ENCODE measurements at regions not wholly inside any gene's neighbourhood (a gene's known extent, or its start where the extent isn't known, plus 50 kb on each side); places are given as distances from the start of the nearest gene placed in this dataset.

GRCh38 chr4:151558496-151559113, 149.6 kb downstream of the FHIP1A start:
- Histone ChIP-seq H3K36me3 (ENCODE audit: control insufficient read depth, insufficient read depth, low read length) (no peaks in the 10 kb centered on the region), H2BK5ac (ENCODE audit: low read length) (no peak overlapping the region), H3K4me1 (ENCODE audit: control insufficient read depth, low read depth, low read length) (no peaks in the 10 kb centered on the region), H3K56ac (ENCODE audit: low read length) (no peak overlapping the region), H2BK120ac (ENCODE audit: low read depth, low read length) (no peak overlapping the region), H3K79me2 (ENCODE audit: control insufficient read depth, insufficient read depth, low read length) (no peaks in the 10 kb centered on the region), H4K5ac (ENCODE audit: low read length) (no peak overlapping the region), H3K23ac (ENCODE audit: low read length) (no peak overlapping the region), H2BK15ac (replicated peaks; ENCODE audit: low read depth) (no peak overlapping the region), H3K4ac (ENCODE audit: low read depth, low read length) (no peak overlapping the region), H3K4me2 (ENCODE audit: low read length) (no peak overlapping the region), H3K9ac (ENCODE audit: low read length) (no peak overlapping the region), H3K4me3 (ENCODE audit: low read length) (no peak overlapping the region), H4K8ac (ENCODE audit: low read depth, low read length) (no peak overlapping the region), H3K79me1 (ENCODE audit: low read length) (no peaks in the 10 kb centered on the region), H2AK5ac (ENCODE audit: low read length) (no peak overlapping the region), H3K27ac (ENCODE audit: low read depth, low read length) (no peak overlapping the region), H3K27me3 (ENCODE audit: insufficient read depth, low read length, poor library complexity) (no peaks in the 10 kb centered on the region), H3K18ac (ENCODE audit: low read length) (no peak overlapping the region)
- DNase-seq: no peak
- no CpG with 5 or more reads among the region's 3 CpGs for WGBS (ENCODE audit: extremely low coverage, insufficient coverage, low lambda C conversion rate)

DNA sequence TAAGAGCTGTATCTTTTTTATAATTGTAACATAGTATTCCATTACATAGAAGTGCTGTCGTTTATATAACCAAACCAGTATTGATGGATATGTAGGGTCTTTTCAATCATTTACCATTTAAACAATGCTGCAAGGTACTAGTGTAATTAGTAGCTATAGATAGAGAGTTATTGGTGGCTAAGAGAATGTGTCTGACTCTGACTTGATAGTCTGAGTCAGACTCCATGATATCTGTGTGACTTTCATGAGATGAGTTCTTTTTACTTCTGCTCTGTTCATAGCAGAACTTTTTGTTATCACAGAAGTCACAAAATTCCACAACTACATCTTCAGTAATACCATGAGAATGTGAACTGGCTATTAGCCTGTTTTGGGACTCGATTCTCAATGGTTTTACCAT, 150.6 kb downstream of the FHIP1A start:
- no peak overlapping the region for H4K8ac ChIP-seq (ENCODE audit: low read depth, low read length)
- no peaks in the 10 kb centered on the region for H3K79me2 ChIP-seq (ENCODE audit: control insufficient read depth, insufficient read depth, low read length)
- no peaks in the 10 kb centered on the region for H3K27me3 ChIP-seq (ENCODE audit: insufficient read depth, low read length, poor library complexity)
- no peak overlapping the region for H4K5ac ChIP-seq (ENCODE audit: low read length)
- H3K4ac ChIP-seq (ENCODE audit: low read depth, low read length): no peak overlapping the region
- H2BK5ac ChIP-seq (ENCODE audit: low read length): no peak overlapping the region
- no peaks in the 10 kb centered on the region for H3K79me1 ChIP-seq (ENCODE audit: low read length)
- H3K4me1 ChIP-seq (ENCODE audit: control insufficient read depth, low read depth, low read length): no peaks in the 10 kb centered on the region
- DNase-seq: no peak
- no peak overlapping the region for H3K4me3 ChIP-seq (ENCODE audit: low read length)
- no peak overlapping the region for H3K27ac ChIP-seq (ENCODE audit: low read depth, low read length)
- H3K4me2 ChIP-seq (ENCODE audit: low read length): no peak overlapping the region
- H3K56ac ChIP-seq (ENCODE audit: low read length): no peak overlapping the region
- no peak overlapping the region for H2BK15ac ChIP-seq (replicated peaks; ENCODE audit: low read depth)
- H3K23ac ChIP-seq (ENCODE audit: low read length): no peak overlapping the region
- no peak overlapping the region for H2AK5ac ChIP-seq (ENCODE audit: low read length)
- no peak overlapping the region for H3K9ac ChIP-seq (ENCODE audit: low read length)
- no peak overlapping the region for H3K18ac ChIP-seq (ENCODE audit: low read length)
- no peaks in the 10 kb centered on the region for H3K36me3 ChIP-seq (ENCODE audit: control insufficient read depth, insufficient read depth, low read length)
- no peak overlapping the region for H2BK120ac ChIP-seq (ENCODE audit: low read depth, low read length)
- no CpG with 5 or more reads among the region's 2 CpGs for WGBS (ENCODE audit: extremely low coverage, insufficient coverage, low lambda C conversion rate)

DNA sequence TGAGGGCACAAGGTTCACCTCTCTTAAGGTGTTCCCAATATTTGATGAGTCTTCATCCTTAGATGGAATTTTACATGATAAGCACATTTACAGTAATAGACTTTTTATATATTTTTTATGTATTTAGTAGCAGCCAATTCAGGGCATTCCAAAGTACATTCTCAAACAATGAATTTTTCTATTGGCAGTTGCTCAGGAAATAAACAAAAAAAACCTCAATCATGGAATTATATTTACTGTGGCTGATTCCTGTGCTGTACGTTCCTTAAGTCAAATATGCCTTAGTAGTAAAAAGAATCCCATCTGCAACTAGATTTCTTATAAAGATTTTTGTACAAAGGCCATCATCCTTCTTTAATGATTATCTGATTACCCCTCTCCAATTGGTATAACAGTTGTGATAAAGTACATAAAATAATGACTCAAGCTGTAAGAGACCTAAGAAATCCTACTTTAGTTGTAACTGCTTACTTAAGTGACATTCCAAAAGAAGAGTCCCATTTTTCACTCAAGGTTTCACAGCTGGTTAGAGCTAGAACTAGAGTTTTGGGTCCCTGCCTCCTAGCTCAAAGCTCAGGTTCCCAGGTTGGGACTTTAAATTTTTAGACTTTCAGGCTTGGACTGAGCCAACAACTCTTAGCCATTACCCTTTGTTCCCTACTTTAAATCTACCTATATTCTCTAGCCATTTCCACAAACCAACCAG, 152.7 kb downstream of the FHIP1A start:
- H2BK5ac ChIP-seq (ENCODE audit: low read length): no peak overlapping the region
- no peak overlapping the region for H3K23ac ChIP-seq (ENCODE audit: low read length)
- H4K8ac ChIP-seq (ENCODE audit: low read depth, low read length): no peak overlapping the region
- no peak overlapping the region for H3K9ac ChIP-seq (ENCODE audit: low read length)
- H3K4me1 ChIP-seq (ENCODE audit: control insufficient read depth, low read depth, low read length): no peaks in the 10 kb centered on the region
- no CpG with 5 or more reads among the region's 1 CpG for WGBS (ENCODE audit: extremely low coverage, insufficient coverage, low lambda C conversion rate)
- no peak overlapping the region for H3K4ac ChIP-seq (ENCODE audit: low read depth, low read length)
- H3K4me2 ChIP-seq (ENCODE audit: low read length): no peak overlapping the region
- no peaks in the 10 kb centered on the region for H3K79me2 ChIP-seq (ENCODE audit: control insufficient read depth, insufficient read depth, low read length)
- DNase-seq: no peak
- H4K5ac ChIP-seq (ENCODE audit: low read length): no peak overlapping the region
- no peak overlapping the region for H2BK120ac ChIP-seq (ENCODE audit: low read depth, low read length)
- no peak overlapping the region for H3K18ac ChIP-seq (ENCODE audit: low read length)
- H3K36me3 ChIP-seq (ENCODE audit: control insufficient read depth, insufficient read depth, low read length): no peaks in the 10 kb centered on the region
- H3K56ac ChIP-seq (ENCODE audit: low read length): no peak overlapping the region
- H2BK15ac ChIP-seq (replicated peaks; ENCODE audit: low read depth): no peak overlapping the region
- no peak overlapping the region for H3K27ac ChIP-seq (ENCODE audit: low read depth, low read length)
- H2AK5ac ChIP-seq (ENCODE audit: low read length): no peak overlapping the region
- H3K79me1 ChIP-seq (ENCODE audit: low read length): no peaks in the 10 kb centered on the region
- no peak overlapping the region for H3K4me3 ChIP-seq (ENCODE audit: low read length)
- no peaks in the 10 kb centered on the region for H3K27me3 ChIP-seq (ENCODE audit: insufficient read depth, low read length, poor library complexity)

DNA sequence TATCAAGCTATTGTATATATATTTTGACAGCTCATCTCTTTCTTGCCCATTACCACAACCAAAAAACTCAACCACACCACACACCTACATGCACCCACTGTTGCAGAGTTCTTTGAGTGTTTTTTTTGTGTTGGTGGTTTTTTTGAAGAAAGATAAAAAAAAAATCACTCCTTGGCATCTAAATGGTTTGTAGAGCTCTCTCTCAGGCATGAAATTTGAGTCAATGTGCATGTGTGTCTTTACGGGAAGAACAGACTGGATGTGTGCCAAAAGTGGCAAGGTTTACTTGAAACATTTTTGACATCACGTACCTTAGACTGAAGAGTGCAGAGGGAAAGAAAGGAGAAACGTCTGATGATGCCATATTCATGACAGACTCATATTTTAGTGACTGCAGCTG, 154.2 kb downstream of the FHIP1A start:
- H3K36me3 ChIP-seq (ENCODE audit: control insufficient read depth, insufficient read depth, low read length): no peaks in the 10 kb centered on the region
- no peak overlapping the region for H4K8ac ChIP-seq (ENCODE audit: low read depth, low read length)
- no peak overlapping the region for H4K5ac ChIP-seq (ENCODE audit: low read length)
- no peak overlapping the region for H3K9ac ChIP-seq (ENCODE audit: low read length)
- H3K27me3 ChIP-seq (ENCODE audit: insufficient read depth, low read length, poor library complexity): no peaks in the 10 kb centered on the region
- H3K4ac ChIP-seq (ENCODE audit: low read depth, low read length): no peak overlapping the region
- H2BK5ac ChIP-seq (ENCODE audit: low read length): no peak overlapping the region
- no peak overlapping the region for H2AK5ac ChIP-seq (ENCODE audit: low read length)
- no peak overlapping the region for H3K4me2 ChIP-seq (ENCODE audit: low read length)
- no CpG with 5 or more reads among the region's 3 CpGs for WGBS (ENCODE audit: extremely low coverage, insufficient coverage, low lambda C conversion rate)
- no peaks in the 10 kb centered on the region for H3K4me1 ChIP-seq (ENCODE audit: control insufficient read depth, low read depth, low read length)
- no peak overlapping the region for H3K4me3 ChIP-seq (ENCODE audit: low read length)
- no peaks in the 10 kb centered on the region for H3K79me1 ChIP-seq (ENCODE audit: low read length)
- DNase-seq: no peak
- no peak overlapping the region for H3K18ac ChIP-seq (ENCODE audit: low read length)
- H2BK120ac ChIP-seq (ENCODE audit: low read depth, low read length): no peak overlapping the region
- no peak overlapping the region for H3K27ac ChIP-seq (ENCODE audit: low read depth, low read length)
- no peak overlapping the region for H3K56ac ChIP-seq (ENCODE audit: low read length)
- H3K23ac ChIP-seq (ENCODE audit: low read length): no peak overlapping the region
- H3K79me2 ChIP-seq (ENCODE audit: control insufficient read depth, insufficient read depth, low read length): no peaks in the 10 kb centered on the region
- no peak overlapping the region for H2BK15ac ChIP-seq (replicated peaks; ENCODE audit: low read depth)

DNA sequence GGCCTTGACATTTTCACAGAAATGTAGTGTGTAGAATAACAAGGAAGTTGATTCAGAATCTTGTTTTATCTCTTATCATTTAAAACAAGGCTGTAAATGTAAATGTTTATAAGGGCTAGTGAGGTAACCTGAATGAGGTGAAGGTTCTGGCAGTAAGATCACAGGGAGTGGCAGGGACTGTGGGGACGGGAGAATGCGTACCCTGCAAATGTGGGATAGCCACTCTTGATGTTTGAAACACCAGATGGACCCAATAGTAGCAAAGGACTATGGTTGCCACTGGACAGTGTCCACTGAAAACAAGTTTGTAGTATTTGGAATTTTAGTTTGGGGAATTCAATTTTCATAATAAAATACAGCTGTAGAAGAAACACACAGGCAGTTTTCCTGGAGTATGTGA, 155.3 kb downstream of the FHIP1A start:
- Histone ChIP-seq H3K4ac (ENCODE audit: low read depth, low read length) (no peak overlapping the region), H3K9ac (ENCODE audit: low read length) (no peak overlapping the region), H4K8ac (ENCODE audit: low read depth, low read length) (no peak overlapping the region), H3K4me1 (ENCODE audit: control insufficient read depth, low read depth, low read length) (no peaks in the 10 kb centered on the region), H4K5ac (ENCODE audit: low read length) (no peak overlapping the region), H3K18ac (ENCODE audit: low read length) (no peak overlapping the region), H3K23ac (ENCODE audit: low read length) (no peak overlapping the region), H2BK15ac (replicated peaks; ENCODE audit: low read depth) (no peak overlapping the region), H3K4me3 (ENCODE audit: low read length) (no peak overlapping the region), H3K27me3 (ENCODE audit: insufficient read depth, low read length, poor library complexity) (no peaks in the 10 kb centered on the region), H3K27ac (ENCODE audit: low read depth, low read length) (no peak overlapping the region), H3K56ac (ENCODE audit: low read length) (no peak overlapping the region), H2BK120ac (ENCODE audit: low read depth, low read length) (no peak overlapping the region), H3K79me1 (ENCODE audit: low read length) (no peaks in the 10 kb centered on the region), H3K79me2 (ENCODE audit: control insufficient read depth, insufficient read depth, low read length) (no peaks in the 10 kb centered on the region), H2BK5ac (ENCODE audit: low read length) (no peak overlapping the region), H2AK5ac (ENCODE audit: low read length) (no peak overlapping the region), H3K36me3 (ENCODE audit: control insufficient read depth, insufficient read depth, low read length) (no peaks in the 10 kb centered on the region), H3K4me2 (ENCODE audit: low read length) (no peak overlapping the region)
- no peak for DNase-seq
- no CpG with 5 or more reads among the region's 2 CpGs for whole genome bisulfite sequencing (ENCODE audit: extremely low coverage, insufficient coverage, low lambda C conversion rate)

- Histone ChIP-seq H3K4me1 (ENCODE audit: control insufficient read depth, low read depth, low read length) (no peaks in the 10 kb centered on the region), H4K8ac (ENCODE audit: low read depth, low read length) (no peak overlapping the region), H3K27me3 (ENCODE audit: insufficient read depth, low read length, poor library complexity) (no peaks in the 10 kb centered on the region), H3K18ac (ENCODE audit: low read length) (no peak overlapping the region), H3K36me3 (ENCODE audit: control insufficient read depth, insufficient read depth, low read length) (no peaks in the 10 kb centered on the region), H4K5ac (ENCODE audit: low read length) (no peak overlapping the region), H2BK120ac (ENCODE audit: low read depth, low read length) (no peak overlapping the region), H3K4me2 (ENCODE audit: low read length) (no peak overlapping the region), H3K27ac (ENCODE audit: low read depth, low read length) (no peak overlapping the region), H2BK15ac (replicated peaks; ENCODE audit: low read depth) (no peak overlapping the region), H2BK5ac (ENCODE audit: low read length) (no peak overlapping the region), H3K4ac (ENCODE audit: low read depth, low read length) (no peak overlapping the region), H2AK5ac (ENCODE audit: low read length) (no peak overlapping the region), H3K79me2 (ENCODE audit: control insufficient read depth, insufficient read depth, low read length) (no peaks in the 10 kb centered on the region), H3K23ac (ENCODE audit: low read length) (no peak overlapping the region), H3K9ac (ENCODE audit: low read length) (no peak overlapping the region), H3K56ac (ENCODE audit: low read length) (no peak overlapping the region), H3K4me3 (ENCODE audit: low read length) (no peak overlapping the region), H3K79me1 (ENCODE audit: low read length) (no peaks in the 10 kb centered on the region)
- no peak for DNase-seq
- WGBS (ENCODE audit: extremely low coverage, insufficient coverage, low lambda C conversion rate): no CpG with 5 or more reads among the region's 3 CpGs
These were observed 156.6 kb downstream of the FHIP1A start for GRCh38 chr4:151565583-151565982.
